ENCODE measurements at regions not wholly inside any gene's neighbourhood (a gene's known extent, or its start where the extent isn't known, plus 50 kb on each side); places are given as distances from the start of the nearest gene placed in this dataset.

DNA sequence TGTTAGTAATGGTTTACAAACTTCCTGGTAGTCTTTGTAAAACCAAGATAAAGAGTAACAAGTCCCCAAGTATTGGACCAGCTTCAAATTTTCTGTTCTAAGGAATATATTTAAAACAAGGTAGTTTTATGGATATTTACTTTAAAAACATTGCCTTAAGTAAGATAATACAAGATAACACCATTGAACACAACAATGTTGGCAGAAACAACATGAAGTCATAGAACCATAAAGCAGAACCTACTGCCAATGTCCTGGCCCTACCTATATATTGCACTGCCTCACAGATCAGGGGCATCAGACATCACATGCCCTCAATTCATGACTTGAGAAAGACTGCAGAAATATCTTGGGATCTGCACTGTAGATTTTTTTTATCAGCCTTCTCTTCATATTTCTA is 1176.2 kb downstream of the PCDH7 start:
- TF ChIP-seq, protein P1, sequence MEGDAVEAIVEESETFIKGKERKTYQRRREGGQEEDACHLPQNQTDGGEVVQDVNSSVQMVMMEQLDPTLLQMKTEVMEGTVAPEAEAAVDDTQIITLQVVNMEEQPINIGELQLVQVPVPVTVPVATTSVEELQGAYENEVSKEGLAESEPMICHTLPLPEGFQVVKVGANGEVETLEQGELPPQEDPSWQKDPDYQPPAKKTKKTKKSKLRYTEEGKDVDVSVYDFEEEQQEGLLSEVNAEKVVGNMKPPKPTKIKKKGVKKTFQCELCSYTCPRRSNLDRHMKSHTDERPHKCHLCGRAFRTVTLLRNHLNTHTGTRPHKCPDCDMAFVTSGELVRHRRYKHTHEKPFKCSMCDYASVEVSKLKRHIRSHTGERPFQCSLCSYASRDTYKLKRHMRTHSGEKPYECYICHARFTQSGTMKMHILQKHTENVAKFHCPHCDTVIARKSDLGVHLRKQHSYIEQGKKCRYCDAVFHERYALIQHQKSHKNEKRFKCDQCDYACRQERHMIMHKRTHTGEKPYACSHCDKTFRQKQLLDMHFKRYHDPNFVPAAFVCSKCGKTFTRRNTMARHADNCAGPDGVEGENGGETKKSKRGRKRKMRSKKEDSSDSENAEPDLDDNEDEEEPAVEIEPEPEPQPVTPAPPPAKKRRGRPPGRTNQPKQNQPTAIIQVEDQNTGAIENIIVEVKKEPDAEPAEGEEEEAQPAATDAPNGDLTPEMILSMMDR (IDR thresholded peaks at IDR 0.05; ENCODE audit: low read depth, low read length), result no peak
- in situ Hi-C loops (cut with HindIII; ENCODE audit: low sequenced_read_pairs), result no loop called here

DNA sequence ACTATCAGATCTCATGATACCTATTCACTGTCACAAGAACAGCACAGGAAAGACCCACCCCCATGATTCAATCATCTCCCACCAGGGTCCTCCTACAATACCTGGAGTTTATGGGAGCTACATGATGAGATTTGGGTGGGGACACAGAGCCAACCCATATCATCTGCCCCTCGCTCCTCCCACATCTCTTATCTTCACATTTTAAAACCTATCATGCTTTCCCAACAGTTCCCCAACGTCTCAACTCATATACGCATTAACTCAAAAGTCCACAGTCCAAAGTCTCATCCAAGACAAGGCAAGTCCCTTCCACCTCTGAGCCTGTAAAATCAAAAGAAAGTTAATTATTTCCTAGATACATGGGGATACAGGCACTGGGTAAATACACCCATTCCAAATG is 1185.2 kb downstream of the PCDH7 start:
- in situ Hi-C loops (cut with HindIII; ENCODE audit: low sequenced_read_pairs), result no loop called here
- TF ChIP-seq, protein P1 (IDR thresholded peaks at IDR 0.05; ENCODE audit: low read depth, low read length), result no peak
- DNase-seq (ENCODE audit: low read depth, low spot score), result no peak
- no peak overlapping the region for H3K4me3 ChIP-seq (ENCODE audit: low read depth, low read length)

More for the DNA sequence above, 1176.2 kb downstream of the PCDH7 start:
- H3K4me3 ChIP-seq (ENCODE audit: low read depth, low read length), result no peak overlapping the region
- DNase-seq (ENCODE audit: low read depth, low spot score), result no peak

DNA sequence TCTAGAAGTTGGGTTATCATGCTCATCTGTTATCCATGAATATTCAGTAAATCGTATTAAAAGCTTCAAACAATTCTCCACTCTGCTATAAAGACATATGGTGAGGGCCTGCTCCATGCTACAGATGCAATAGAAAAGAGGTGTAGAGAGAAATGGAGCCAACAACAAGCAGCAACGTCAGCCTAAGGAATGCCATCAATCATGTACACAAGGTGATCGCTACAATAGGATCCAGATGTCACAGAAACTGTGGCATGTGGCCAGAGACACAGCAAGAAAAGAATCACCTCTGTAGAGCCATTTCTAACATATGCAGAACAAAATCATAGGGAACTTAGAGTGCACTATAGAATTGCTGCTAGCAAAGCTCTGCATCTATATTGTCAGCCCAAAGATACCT is 1188.1 kb downstream of the PCDH7 start:
- no peak for DNase-seq (ENCODE audit: low read depth, low spot score)
- in situ Hi-C loops (cut with HindIII; ENCODE audit: low sequenced_read_pairs), result no loop called here
- TF ChIP-seq, protein P1 (IDR thresholded peaks at IDR 0.05; ENCODE audit: low read depth, low read length), result no peak

DNA sequence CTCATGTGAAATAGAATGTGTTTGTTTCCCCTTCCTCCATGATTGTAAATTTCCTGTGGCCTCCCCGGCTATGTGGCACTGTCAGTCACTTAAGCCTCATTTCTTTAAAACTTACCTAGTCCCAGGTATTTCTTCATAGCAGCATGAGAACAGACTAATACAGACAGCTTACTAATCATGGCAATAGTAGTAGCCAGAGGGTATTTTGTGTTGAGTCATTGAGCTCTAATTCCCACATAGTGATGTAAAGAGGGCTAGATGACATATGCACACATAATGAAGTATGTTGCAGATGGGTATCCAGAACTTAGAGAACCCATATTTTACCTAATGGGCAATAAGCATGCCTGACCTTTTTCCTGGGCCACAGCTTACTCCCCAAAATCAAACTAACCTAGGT is 1197.2 kb downstream of the PCDH7 start:
- TF ChIP-seq, protein P1 (IDR thresholded peaks at IDR 0.05; ENCODE audit: low read depth, low read length), result no peak
- H3K4me3 ChIP-seq (ENCODE audit: low read depth, low read length), result no peak overlapping the region
- in situ Hi-C loops (cut with HindIII; ENCODE audit: low sequenced_read_pairs), result no loop called here
- no peak for DNase-seq (ENCODE audit: low read depth, low spot score)

More for the DNA sequence above, 1188.1 kb downstream of the PCDH7 start:
- H3K4me3 ChIP-seq (ENCODE audit: low read depth, low read length), result no peak overlapping the region

DNA sequence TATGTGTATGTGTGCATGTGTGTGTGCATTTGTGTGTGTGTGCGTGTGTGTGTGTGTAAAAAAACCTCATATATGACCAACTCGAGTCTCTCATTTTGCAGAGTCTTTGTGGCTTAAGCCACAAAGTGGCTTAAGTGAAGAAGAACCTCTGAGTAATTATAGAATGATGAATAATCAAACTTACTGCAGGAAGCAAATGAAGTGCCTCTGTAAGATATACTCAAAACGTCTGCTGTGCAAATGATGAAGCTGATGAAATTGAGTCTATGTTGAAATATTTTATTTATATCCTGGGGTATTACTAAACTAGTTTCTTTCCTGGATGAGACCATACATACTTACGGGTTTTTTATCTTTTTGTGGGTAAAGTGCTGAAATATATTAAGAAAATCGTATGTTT is 1198.7 kb downstream of the PCDH7 start:
- DNase-seq (ENCODE audit: low read depth, low spot score), result no peak
- TF ChIP-seq, protein P1 (IDR thresholded peaks at IDR 0.05; ENCODE audit: low read depth, low read length), result no peak
- in situ Hi-C loops (cut with HindIII; ENCODE audit: low sequenced_read_pairs), result no loop called here
- H3K4me3 ChIP-seq (ENCODE audit: low read depth, low read length), result no peak overlapping the region

DNA sequence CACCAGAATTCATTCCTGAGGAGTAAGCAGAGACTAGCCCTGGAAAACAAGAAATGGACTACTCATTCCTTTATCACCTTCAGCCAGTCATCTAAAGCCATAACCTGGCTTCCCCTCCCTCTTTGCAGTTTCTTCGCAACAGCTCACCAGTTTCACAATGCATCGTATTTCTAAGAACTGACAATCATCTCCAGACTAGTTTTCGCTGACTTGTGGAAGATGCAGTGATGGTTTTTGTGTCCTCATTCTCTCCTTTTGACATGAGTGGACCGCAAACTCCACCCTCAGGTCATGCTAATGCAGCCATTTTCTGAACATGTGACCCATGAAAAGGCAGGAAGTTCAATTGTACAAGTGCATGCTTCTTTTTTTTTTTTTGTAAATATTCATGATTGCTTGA is 1203.5 kb downstream of the PCDH7 start:
- TF ChIP-seq, protein P1 (IDR thresholded peaks at IDR 0.05; ENCODE audit: low read depth, low read length), result no peak
- no peak for DNase-seq (ENCODE audit: low read depth, low spot score)
- no peak overlapping the region for H3K4me3 ChIP-seq (ENCODE audit: low read depth, low read length)
- in situ Hi-C loops (cut with HindIII; ENCODE audit: low sequenced_read_pairs), result no loop called here

Measured in astrocyte of the spinal cord (primary cell).